ENCODE measurements at regions not wholly inside any gene's neighbourhood (a gene's known extent, or its start where the extent isn't known, plus 50 kb on each side); places are given as distances from the start of the nearest gene placed in this dataset.

- DNase-seq (ENCODE audit: low read depth in 2 of 2), result no peak
Observed at GRCh38 chr17:34874478-34874877, 86.8 kb downstream of the CCT6B start.

GRCh38 chr17:34872640-34873039 is 88.6 kb downstream of the CCT6B start:
- no peak for DNase-seq (ENCODE audit: low read depth in 2 of 2)

GRCh38 chr17:34869641-34870040 is 91.6 kb downstream of the CCT6B start:
- DNase-seq (ENCODE audit: low read depth in 2 of 2), result no peak

GRCh38 chr17:34865716-34866115 is 95.5 kb downstream of the CCT6B start:
- no peak for DNase-seq (ENCODE audit: low read depth in 2 of 2)

GRCh38 chr17:34862384-34862783 is 98.9 kb downstream of the CCT6B start:
- no peak for DNase-seq (ENCODE audit: low read depth in 2 of 2)

GRCh38 chr17:34861864-34862263 is 99.4 kb downstream of the CCT6B start:
- no peak for DNase-seq (ENCODE audit: low read depth in 2 of 2)

- DNase-seq (ENCODE audit: low read depth in 2 of 2), result peak in 1 of 2 donors; percentile 18
Observed at GRCh38 chr17:34859652-34860051, 101.6 kb downstream of the CCT6B start.

GRCh38 chr17:34858591-34859565 is 102.4 kb downstream of the CCT6B start:
- peak in 1 of 2 donors; percentile 4 for DNase-seq (ENCODE audit: low read depth in 2 of 2)

GRCh38 chr17:34853924-34854323 is 107.3 kb downstream of the CCT6B start:
- DNase-seq (ENCODE audit: low read depth in 2 of 2), result no peak

- no peak for DNase-seq (ENCODE audit: low read depth in 2 of 2)
Observed at GRCh38 chr17:34852614-34853013, 108.6 kb downstream of the CCT6B start.

- DNase-seq (ENCODE audit: low read depth in 2 of 2), result no peak
Observed at GRCh38 chr17:34851961-34852540, 109.2 kb downstream of the CCT6B start.

- DNase-seq (ENCODE audit: low read depth in 2 of 2), result no peak
Observed at GRCh38 chr17:34850964-34851363, 110.3 kb downstream of the CCT6B start.

- no peak for DNase-seq (ENCODE audit: low read depth in 2 of 2)
Observed at GRCh38 chr17:34850023-34850422, 111.2 kb downstream of the CCT6B start.

GRCh38 chr17:34847938-34848337 is 113.3 kb downstream of the CCT6B start:
- no peak for DNase-seq (ENCODE audit: low read depth in 2 of 2)

- no peak for DNase-seq (ENCODE audit: low read depth in 2 of 2)
Observed at GRCh38 chr17:34845296-34845695, 116.0 kb downstream of the CCT6B start.

GRCh38 chr17:34843682-34844081 is 117.6 kb downstream of the CCT6B start:
- DNase-seq (ENCODE audit: low read depth in 2 of 2), result no peak

GRCh38 chr17:34842235-34842634 is 119.0 kb downstream of the CCT6B start:
- no peak for DNase-seq (ENCODE audit: low read depth in 2 of 2)

- DNase-seq (ENCODE audit: low read depth in 2 of 2), result no peak
Observed at GRCh38 chr17:34841467-34841866, 119.8 kb downstream of the CCT6B start.

- no peak for DNase-seq (ENCODE audit: low read depth in 2 of 2)
Observed at GRCh38 chr17:34840750-34841149, 120.5 kb downstream of the CCT6B start.

- DNase-seq (ENCODE audit: low read depth in 2 of 2), result no peak
Observed at GRCh38 chr17:34837876-34838478, 123.3 kb downstream of the CCT6B start.

GRCh38 chr17:34832376-34832775 is 128.9 kb downstream of the CCT6B start:
- no peak for DNase-seq (ENCODE audit: low read depth in 2 of 2)

GRCh38 chr17:34827008-34827407 is 134.3 kb downstream of the CCT6B start:
- no peak for DNase-seq (ENCODE audit: low read depth in 2 of 2)

- DNase-seq (ENCODE audit: low read depth in 2 of 2), result no peak
Observed at GRCh38 chr17:34826332-34826731, 134.9 kb downstream of the CCT6B start.

All from stimulated activated CD8-positive, alpha-beta memory T cell treated with anti-CD3 and anti-CD28 coated beads, Interleukin-15, amount 100 ng/mL, for 48 hours (primary cell).